HepG2 (cell line): ENCODE measurements at regions not wholly inside any gene's neighbourhood (a gene's known extent, or its start where the extent isn't known, plus 50 kb on each side); places are given as distances from the start of the nearest gene placed in this dataset.

Source experiments
- ARID2 ChIP-seq: sonication (generic); formaldehyde crosslinking; IDR thresholded peaks from 2 replicates; pipeline ENCODE4 v1.8.1; 2022; ENCODE audit warnings: mild to moderate bottlenecking, missing genetic modification reagents, borderline replicate concordance
- NR2F1 ChIP-seq, 2 experiments: fragments of 450-650 bp in 1 of 2; formaldehyde crosslinking in 1 of 2; IDR thresholded peaks; 2 replicates each; pipeline versions ENCODE4 v1.5.0 to v1.6.1; 2016 to 2020; ENCODE audit warnings: mild to moderate bottlenecking in 1 of 2, missing compliant biosample characterization in 1 of 2, missing genetic modification reagents in 1 of 2, moderate library complexity in 1 of 2
- SIX1 ChIP-seq: sonication (generic); formaldehyde crosslinking; IDR thresholded peaks from 2 replicates; pipeline ENCODE4 v1.4.0; 2020; ENCODE audit warnings: missing genetic modification reagents, borderline replicate concordance
- ZBTB40 ChIP-seq, 2 experiments: fragments of 450-650 bp in 1 of 2; sonication (generic) in 1 of 2; formaldehyde crosslinking in 1 of 2; IDR thresholded peaks; 2 replicates each; pipeline versions ENCODE4 v1.6.1 to v1.8.0; 2016 to 2022; ENCODE audit warnings: antibody characterized with exemption in 1 of 2, mild to moderate bottlenecking in 1 of 2, missing genetic modification reagents in 1 of 2

- no peak for TF ChIP-seq NR2F1 (CRISPR knock-in tag; IDR thresholded peaks at IDR 0.05)
- TF ChIP-seq ZBTB40 (IDR thresholded peaks at IDR 0.05) = no peak
- TF ChIP-seq ZBTB40 (CRISPR knock-in tag; IDR thresholded peaks at IDR 0.05) = no peak
- TF ChIP-seq ARID2 = no peak
- no peak for TF ChIP-seq SIX1 (CRISPR knock-in tag)
These were observed 679.1 kb downstream of the BCL11A start (continued) for GRCh38 chr2:59874361-59874760.
